Astrocyte (in vitro differentiated cells and primary cell): ENCODE measurements at regions not wholly inside any gene's neighbourhood (a gene's known extent, or its start where the extent isn't known, plus 50 kb on each side); places are given as distances from the start of the nearest gene placed in this dataset.

Experiments
- DNase-seq: peaks from one replicate; pipeline ENCODE4 v3.0.0-alpha.2; 2010; ENCODE audit warnings: low read depth
- FAIRE-seq: peaks from 2 replicates; lab custom pipeline; 2011; peaks lifted over from hg19 to GRCh38; lab: Jason Lieb, UNC
- H2AFZ ChIP-seq: 2 replicates; pipeline ENCODE4 v1.6.0; 2012; ENCODE audit warnings: low read depth, low read length, inconsistent platforms
- H3K27ac ChIP-seq: 2 replicates; pipeline ENCODE4 v1.5.1; 2011; ENCODE audit warnings: low read depth, low read length, inconsistent platforms
- H3K27me3 ChIP-seq: 2 replicates; pipeline ENCODE4 v1.6.0; 2011; ENCODE audit warnings: low read length, inconsistent platforms; ENCODE audit not compliant: insufficient read depth
- H3K36me3 ChIP-seq: 2 replicates; pipeline ENCODE4 v1.5.1; 2011; ENCODE audit warnings: low read length, inconsistent platforms; ENCODE audit not compliant: insufficient read depth
- H3K4me1 ChIP-seq: 2 replicates; pipeline ENCODE4 v1.5.1; 2011; ENCODE audit warnings: low read length, inconsistent platforms; ENCODE audit not compliant: insufficient read depth
- H3K4me2 ChIP-seq: 2 replicates; pipeline ENCODE4 v1.6.0; 2012; ENCODE audit warnings: low read length, inconsistent platforms
- H3K4me3 ChIP-seq: 2 replicates; pipeline ENCODE4 v1.5.1; 2011; ENCODE audit warnings: low read depth, mild to moderate bottlenecking, low read length, inconsistent platforms; ENCODE audit not compliant: insufficient read depth
- H3K79me2 ChIP-seq: 2 replicates; pipeline ENCODE4 v1.6.0; 2012; ENCODE audit warnings: mild to moderate bottlenecking, low read length, inconsistent platforms; ENCODE audit not compliant: insufficient read depth
- H3K9ac ChIP-seq: 2 replicates; pipeline ENCODE4 v1.6.0; 2012; ENCODE audit warnings: mild to moderate bottlenecking, low read length, inconsistent platforms
- H3K9me3 ChIP-seq: 2 replicates; pipeline ENCODE4 v1.5.1; 2012; ENCODE audit warnings: low read depth, mild to moderate bottlenecking, low read length, inconsistent platforms; ENCODE audit not compliant: insufficient read depth
- H4K20me1 ChIP-seq: 2 replicates; pipeline ENCODE4 v1.6.0; 2012; ENCODE audit warnings: low read length, inconsistent platforms; ENCODE audit not compliant: insufficient read depth
- H3K27ac Mint-ChIP-seq: one replicate; pipeline ENCODE4 v1.8.0; 2021; ENCODE audit warnings: mild to moderate bottlenecking, mixed read lengths; ENCODE audit not compliant: unreplicated experiment
- H3K27me3 Mint-ChIP-seq: one replicate; pipeline ENCODE4 v1.8.0; 2021; ENCODE audit warnings: low read depth, mixed read lengths; ENCODE audit not compliant: unreplicated experiment
- H3K36me3 Mint-ChIP-seq: one replicate; pipeline ENCODE4 v1.8.0; 2021; ENCODE audit warnings: low read depth, mixed read lengths; ENCODE audit not compliant: unreplicated experiment
- H3K4me1 Mint-ChIP-seq: one replicate; pipeline ENCODE4 v1.8.0; 2021; ENCODE audit warnings: low read depth, mixed read lengths; ENCODE audit not compliant: unreplicated experiment
- H3K4me3 Mint-ChIP-seq: one replicate; pipeline ENCODE4 v1.8.0; 2021; ENCODE audit warnings: mild to moderate bottlenecking, moderate library complexity, mixed read lengths; ENCODE audit not compliant: unreplicated experiment
- H3K9me3 Mint-ChIP-seq: one replicate; pipeline ENCODE4 v1.8.0; 2021; ENCODE audit warnings: mild to moderate bottlenecking, mixed read lengths; ENCODE audit not compliant: unreplicated experiment
- CTCF ChIP-seq: IDR thresholded peaks from 2 replicates; pipeline ENCODE4 v1.5.1; 2011; ENCODE audit warnings: low read depth, mild to moderate bottlenecking, inconsistent platforms, low read length, moderate library complexity; ENCODE audit not compliant: insufficient read depth
- EZH2 ChIP-seq: IDR thresholded peaks from 2 replicates; pipeline ENCODE4 v1.6.1; 2012; ENCODE audit warnings: mild to moderate bottlenecking, low read length, inconsistent platforms; ENCODE audit not compliant: insufficient read depth

- Histone ChIP-seq H3K4me1 (peaks cover 2% of the 10 kb centered on the region), H3K36me3 (no peaks in the 10 kb centered on the region), H3K27ac (no peak overlapping the region), H3K4me3 (no peak overlapping the region), H3K4me2 (no peak overlapping the region), H3K27me3 (no peaks in the 10 kb centered on the region), H3K79me2 (no peaks in the 10 kb centered on the region), H2AFZ (no peak overlapping the region), H4K20me1 (no peaks in the 10 kb centered on the region), H3K9me3 (no peaks in the 10 kb centered on the region), H3K9ac (no peak overlapping the region)
- H3K4me3 Mint-ChIP-seq = no peak overlapping the region
- no peaks in the 10 kb centered on the region for H3K9me3 Mint-ChIP-seq
- H3K36me3 Mint-ChIP-seq = no peaks in the 10 kb centered on the region
- FAIRE-seq (no peak), DNase-seq (no peak)
- no peaks in the 10 kb centered on the region for H3K27me3 Mint-ChIP-seq
- TF ChIP-seq CTCF = no peak
- TF ChIP-seq EZH2 = no peak
- no peak overlapping the region for H3K27ac Mint-ChIP-seq
- no peaks in the 10 kb centered on the region for H3K4me1 Mint-ChIP-seq
Measured at GRCh38 chr3:106578911-106579310, 710.1 kb upstream of the CBLB start.

GRCh38 chr3:106582151-106582550 lies 713.3 kb upstream of the CBLB start:
- Histone ChIP-seq H3K9ac (no peak overlapping the region), H3K27ac (no peak overlapping the region), H3K79me2 (no peaks in the 10 kb centered on the region), H2AFZ (no peak overlapping the region), H3K36me3 (no peaks in the 10 kb centered on the region), H4K20me1 (no peaks in the 10 kb centered on the region), H3K4me1 (peaks cover 2% of the 10 kb centered on the region), H3K27me3 (no peaks in the 10 kb centered on the region), H3K4me3 (no peak overlapping the region), H3K4me2 (no peak overlapping the region), H3K9me3 (no peaks in the 10 kb centered on the region)
- TF ChIP-seq CTCF = no peak
- H3K4me3 Mint-ChIP-seq = no peak overlapping the region
- H3K9me3 Mint-ChIP-seq = no peaks in the 10 kb centered on the region
- FAIRE-seq (no peak), DNase-seq (peak; percentile 38)
- no peaks in the 10 kb centered on the region for H3K36me3 Mint-ChIP-seq
- H3K27ac Mint-ChIP-seq = no peak overlapping the region
- H3K27me3 Mint-ChIP-seq = no peaks in the 10 kb centered on the region
- H3K4me1 Mint-ChIP-seq = no peaks in the 10 kb centered on the region

- Histone ChIP-seq H3K9me3 (no peaks in the 10 kb centered on the region), H4K20me1 (no peaks in the 10 kb centered on the region), H3K36me3 (no peaks in the 10 kb centered on the region), H3K4me2 (no peak overlapping the region), H3K9ac (no peak overlapping the region), H3K4me3 (no peak overlapping the region), H3K4me1 (no peaks in the 10 kb centered on the region), H3K79me2 (no peaks in the 10 kb centered on the region), H3K27me3 (no peaks in the 10 kb centered on the region), H3K27ac (no peak overlapping the region), H2AFZ (no peak overlapping the region)
- FAIRE-seq (no peak), DNase-seq (no peak)
- Mint-ChIP-seq H3K36me3 (no peaks in the 10 kb centered on the region), H3K27ac (no peak overlapping the region), H3K4me1 (no peaks in the 10 kb centered on the region), H3K9me3 (no peaks in the 10 kb centered on the region), H3K27me3 (no peaks in the 10 kb centered on the region), H3K4me3 (no peak overlapping the region)
- TF ChIP-seq EZH2 (no peak), CTCF (no peak)
Measured at GRCh38 chr3:106587551-106587950, 718.7 kb upstream of the CBLB start.
